Breast epithelium (tissue), 3 donors: ENCODE measurements at regions not wholly inside any gene's neighbourhood (a gene's known extent, or its start where the extent isn't known, plus 50 kb on each side); places are given as distances from the start of the nearest gene placed in this dataset.

Experiments used
- POLR2A ChIP-seq: fragments of 450-650 bp; IDR thresholded peaks from one replicate; pipeline ENCODE4 v1.6.1; 2016; ENCODE audit warnings: antibody characterized with exemption, mild to moderate bottlenecking, moderate library complexity
- POLR2AphosphoS5 ChIP-seq, 3 donors: sonication (generic); formaldehyde crosslinking; IDR thresholded peaks; one replicate each; pipeline ENCODE4 v1.6.1; 2017; ENCODE audit warnings: antibody characterized with exemption in 3 of 3
- TF ChIP-seq, protein P1 (sequence below), 3 donors: fragments of 450-650 bp; IDR thresholded peaks; one replicate each; pipeline ENCODE4 v1.5.1; 2016 to 2017; ENCODE audit warnings: antibody characterized with exemption in 3 of 3, mild to moderate bottlenecking in 3 of 3, moderate library complexity in 3 of 3

GRCh38 chr3:64747679-64748078, 59.9 kb upstream of the ADAMTS9 start:
- TF ChIP-seq POLR2AphosphoS5 (IDR thresholded peaks at IDR 0.05) (no peak), POLR2A (no peak)
- TF ChIP-seq, protein P1, sequence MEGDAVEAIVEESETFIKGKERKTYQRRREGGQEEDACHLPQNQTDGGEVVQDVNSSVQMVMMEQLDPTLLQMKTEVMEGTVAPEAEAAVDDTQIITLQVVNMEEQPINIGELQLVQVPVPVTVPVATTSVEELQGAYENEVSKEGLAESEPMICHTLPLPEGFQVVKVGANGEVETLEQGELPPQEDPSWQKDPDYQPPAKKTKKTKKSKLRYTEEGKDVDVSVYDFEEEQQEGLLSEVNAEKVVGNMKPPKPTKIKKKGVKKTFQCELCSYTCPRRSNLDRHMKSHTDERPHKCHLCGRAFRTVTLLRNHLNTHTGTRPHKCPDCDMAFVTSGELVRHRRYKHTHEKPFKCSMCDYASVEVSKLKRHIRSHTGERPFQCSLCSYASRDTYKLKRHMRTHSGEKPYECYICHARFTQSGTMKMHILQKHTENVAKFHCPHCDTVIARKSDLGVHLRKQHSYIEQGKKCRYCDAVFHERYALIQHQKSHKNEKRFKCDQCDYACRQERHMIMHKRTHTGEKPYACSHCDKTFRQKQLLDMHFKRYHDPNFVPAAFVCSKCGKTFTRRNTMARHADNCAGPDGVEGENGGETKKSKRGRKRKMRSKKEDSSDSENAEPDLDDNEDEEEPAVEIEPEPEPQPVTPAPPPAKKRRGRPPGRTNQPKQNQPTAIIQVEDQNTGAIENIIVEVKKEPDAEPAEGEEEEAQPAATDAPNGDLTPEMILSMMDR (IDR thresholded peaks at IDR 0.05): no peak
